HG03159 (cell line): ENCODE measurements at regions not wholly inside any gene's neighbourhood (a gene's known extent, or its start where the extent isn't known, plus 50 kb on each side); places are given as distances from the start of the nearest gene placed in this dataset.
"Not testable (repeated sequence)": the region's sequence is repeated elsewhere in the genome, so short reads cannot be mapped to it uniquely, and the experiment has no call there.

Experiments
- ATAC-seq: cut with Tn5 transposase; IDR thresholded peaks from one replicate; pipeline ENCODE4 v1.9.1; 2021; ENCODE audit warnings: mild to moderate bottlenecking, moderate library complexity; ENCODE audit not compliant: unreplicated experiment

DNA sequence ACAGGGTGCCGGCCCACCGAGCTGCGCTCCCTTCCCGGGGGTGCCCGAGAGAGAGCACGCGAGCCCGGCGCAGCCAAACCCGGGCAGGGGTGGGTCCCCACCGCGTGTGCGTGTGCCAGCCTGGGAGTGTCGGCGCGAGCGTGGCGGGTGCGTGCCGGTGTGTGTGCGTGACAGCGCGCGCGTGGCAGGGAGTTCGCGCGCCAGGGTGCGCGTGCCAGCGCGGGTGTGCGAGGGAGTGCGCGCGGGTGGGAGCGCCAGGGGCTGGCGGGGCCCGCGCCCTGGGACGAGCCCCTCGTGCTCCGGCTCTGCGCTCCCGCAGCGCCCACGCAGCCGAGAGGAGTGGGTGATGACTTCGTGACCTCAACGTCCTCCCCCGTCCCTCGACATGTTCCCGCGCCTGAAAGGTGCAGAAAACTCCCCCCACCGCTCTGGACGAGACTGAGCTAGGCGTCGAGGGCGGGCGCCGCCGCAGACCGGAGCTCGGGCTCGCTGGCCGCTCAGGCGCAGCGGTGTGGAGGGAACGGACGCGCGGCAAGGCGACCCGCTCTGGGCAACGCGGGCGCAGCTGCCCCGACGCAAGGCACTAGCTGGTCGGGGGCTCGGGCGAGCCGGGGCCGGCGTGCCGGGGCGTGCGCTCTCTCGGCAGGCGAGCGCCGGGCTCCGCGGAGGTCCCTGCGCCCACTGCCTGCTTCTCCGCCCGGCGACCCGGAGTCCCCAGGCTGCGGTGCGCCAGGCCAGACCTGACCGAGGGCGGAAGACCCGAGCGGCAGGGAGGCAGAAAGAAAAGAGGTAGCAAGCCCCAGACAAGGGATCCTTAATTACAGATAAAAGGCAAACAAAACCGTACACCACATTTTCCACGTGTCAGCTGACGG, 582.8 kb downstream of the ZEB2 start:
- peak; percentile 69 for ATAC-seq

DNA sequence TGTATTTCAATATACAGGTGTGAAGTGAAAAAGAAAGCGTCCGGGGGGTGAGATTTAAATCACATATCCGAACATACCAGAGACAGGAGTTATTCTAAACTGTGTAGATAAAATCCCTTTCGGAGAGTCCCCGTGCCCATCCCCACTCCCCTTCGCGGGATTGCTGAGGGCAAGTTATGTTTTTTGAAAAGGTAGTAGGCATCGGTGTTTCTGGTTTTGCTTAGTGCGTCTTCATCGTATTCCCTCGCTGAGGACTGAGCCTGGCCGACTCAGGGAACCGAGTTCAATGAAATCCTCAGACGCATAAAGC, 583.4 kb downstream of the ZEB2 start:
- ATAC-seq, result no peak

DNA sequence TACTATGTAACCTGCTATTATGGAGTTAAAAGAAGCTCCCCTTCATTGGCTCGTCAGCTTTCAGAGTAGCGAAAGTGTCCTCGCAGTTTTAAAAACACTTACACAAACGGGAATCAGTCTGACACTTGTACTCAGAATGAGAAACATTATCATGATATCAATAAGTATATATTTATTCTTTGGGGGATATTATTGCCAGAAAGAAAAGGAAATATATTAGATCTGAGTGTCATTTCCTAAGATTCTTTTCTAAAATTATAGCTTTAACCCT, 584.5 kb downstream of the ZEB2 start:
- ATAC-seq, result no peak

DNA sequence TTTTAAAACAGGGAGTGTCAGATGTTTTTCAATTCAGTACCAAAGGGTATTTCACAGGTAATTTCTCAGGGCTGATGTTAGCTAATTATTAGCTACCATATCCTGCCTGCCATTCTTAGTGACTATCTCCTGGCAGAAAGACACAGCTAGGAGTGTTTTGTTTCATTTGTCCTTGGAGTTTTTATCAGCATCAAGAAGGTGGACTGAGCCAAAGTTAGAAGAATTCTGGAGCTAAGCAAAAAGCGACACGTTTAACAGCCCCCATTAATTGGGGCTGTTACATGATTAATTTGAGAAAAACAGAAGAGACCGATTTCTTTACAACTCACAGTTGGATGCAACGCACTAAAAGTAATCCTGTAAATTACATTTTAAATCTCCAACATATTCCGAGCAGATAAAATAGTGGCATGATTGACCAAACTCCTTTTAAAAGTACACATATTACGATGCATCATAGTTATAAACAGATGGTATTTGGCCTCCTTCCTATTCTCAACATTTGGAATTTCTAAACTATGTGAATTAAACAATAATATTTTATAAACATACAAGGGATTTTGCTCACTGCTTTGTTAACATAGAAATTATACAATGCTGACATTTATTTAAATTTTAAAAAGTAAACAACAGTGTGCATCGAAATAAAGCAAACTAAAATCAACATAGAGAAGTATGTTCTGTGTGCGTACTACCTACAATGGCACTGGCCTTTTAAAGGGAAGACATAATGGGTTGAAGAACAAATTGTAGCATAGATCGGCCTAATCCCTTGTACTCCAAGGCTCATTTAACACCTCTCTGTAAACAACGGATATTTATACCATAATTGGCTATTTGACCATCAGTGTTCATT, 585.1 kb downstream of the ZEB2 start:
- ATAC-seq, result peak; percentile 42

DNA sequence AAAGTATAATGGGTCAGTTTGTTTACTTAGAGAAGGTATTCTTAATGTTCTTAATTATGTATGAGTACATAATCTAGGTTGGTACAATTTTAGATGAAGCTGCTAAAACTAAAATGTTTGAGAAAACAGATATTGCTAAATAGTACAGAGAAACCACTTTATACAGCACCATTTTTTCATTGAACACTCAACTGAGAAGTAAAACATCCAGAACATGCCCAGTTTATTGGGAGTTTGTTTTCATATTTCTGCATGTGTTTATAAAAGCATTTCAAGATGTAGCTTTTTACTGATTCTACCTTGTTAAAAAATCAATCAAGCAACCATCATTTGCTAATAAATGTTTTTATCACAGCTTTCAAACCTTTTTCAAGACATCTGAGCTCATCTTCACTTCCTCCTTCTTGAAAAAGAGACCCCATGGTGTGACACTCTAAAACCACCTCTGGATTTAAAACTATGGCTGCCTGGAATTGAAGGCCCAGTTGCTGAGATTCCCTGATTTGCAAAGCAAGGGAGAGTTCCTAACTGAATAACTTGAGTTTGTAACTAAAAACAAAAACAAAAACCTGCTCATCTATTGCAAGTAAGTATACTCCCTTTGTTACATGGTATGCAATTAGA, 585.9 kb downstream of the ZEB2 start:
- no peak for ATAC-seq

DNA sequence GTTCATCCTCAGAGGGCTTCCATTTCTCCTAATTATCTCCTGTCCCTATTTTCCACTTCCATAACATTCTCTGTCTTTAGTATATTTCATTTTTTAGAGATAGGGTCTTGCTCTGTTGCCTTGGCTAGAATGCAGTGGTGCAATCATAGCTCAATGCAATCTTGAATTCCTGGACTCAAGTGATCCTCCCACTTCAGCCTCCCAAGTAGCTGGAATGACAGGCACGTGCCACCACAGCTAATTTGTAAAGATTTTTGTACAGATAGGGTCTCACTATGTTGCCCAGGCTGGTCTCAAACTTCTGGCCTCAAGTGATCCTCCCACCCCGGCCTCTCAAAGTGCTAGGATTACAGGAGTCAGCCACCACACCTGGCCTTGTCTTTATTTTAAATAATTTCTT, 589.0 kb downstream of the ZEB2 start:
- no peak for ATAC-seq

DNA sequence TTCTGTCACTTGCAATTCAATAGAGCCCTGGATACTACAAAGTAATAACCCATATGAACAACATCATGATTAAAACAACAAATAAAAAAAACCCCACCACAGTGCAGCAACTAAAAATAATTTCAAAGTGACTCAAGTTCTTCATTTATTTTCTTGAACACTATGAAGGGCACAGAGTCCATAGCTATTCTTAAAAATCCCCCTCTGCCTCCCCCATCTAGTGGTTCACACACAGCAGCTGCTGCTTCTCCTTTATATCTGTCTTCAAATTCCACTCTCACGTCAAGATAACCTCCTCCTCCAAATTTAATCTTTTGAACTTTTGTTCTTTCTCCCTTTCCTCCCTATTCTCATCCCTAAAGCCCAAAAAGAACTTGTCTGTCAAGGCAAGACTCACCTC, 591.3 kb downstream of the ZEB2 start:
- no peak for ATAC-seq

DNA sequence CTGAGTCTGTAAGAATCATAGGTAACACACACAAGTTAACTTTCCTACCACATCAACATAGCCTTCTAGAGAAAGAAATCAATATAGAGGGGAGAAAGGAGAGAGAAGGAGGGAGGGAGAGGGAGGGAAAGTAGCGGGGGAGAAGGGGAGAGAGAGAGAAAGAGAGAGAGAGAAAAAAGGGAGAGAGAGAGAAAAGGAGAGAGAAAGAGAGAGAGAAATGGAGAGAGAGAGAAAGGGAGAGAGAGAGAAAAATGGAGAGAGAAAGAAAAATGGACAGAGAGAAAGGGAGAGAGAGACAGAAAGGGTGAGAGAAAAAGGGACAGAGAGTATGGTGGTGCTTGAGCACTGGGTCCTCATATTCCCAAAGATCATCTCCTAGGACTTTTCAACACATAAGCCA, 591.7 kb downstream of the ZEB2 start:
- no peak for ATAC-seq

DNA sequence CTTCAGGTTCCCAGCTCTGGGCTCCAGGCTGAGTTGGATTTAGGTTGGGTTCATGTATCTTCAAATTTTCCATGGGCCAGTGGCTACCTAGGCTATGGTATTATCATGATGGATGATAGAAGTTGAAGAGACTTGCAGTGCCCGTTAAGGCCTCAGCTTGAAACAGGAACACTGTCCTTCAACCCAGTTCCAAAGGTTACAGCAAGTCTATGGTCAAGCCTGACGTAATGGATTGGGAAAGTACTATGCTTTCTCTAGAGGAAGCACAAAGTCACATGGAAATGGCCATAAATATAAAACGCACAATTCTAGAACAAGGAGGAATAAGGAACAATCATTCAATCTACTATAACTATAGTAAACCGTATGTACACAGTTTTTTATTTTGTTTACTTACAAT, 593.2 kb downstream of the ZEB2 start:
- ATAC-seq, result no peak

DNA sequence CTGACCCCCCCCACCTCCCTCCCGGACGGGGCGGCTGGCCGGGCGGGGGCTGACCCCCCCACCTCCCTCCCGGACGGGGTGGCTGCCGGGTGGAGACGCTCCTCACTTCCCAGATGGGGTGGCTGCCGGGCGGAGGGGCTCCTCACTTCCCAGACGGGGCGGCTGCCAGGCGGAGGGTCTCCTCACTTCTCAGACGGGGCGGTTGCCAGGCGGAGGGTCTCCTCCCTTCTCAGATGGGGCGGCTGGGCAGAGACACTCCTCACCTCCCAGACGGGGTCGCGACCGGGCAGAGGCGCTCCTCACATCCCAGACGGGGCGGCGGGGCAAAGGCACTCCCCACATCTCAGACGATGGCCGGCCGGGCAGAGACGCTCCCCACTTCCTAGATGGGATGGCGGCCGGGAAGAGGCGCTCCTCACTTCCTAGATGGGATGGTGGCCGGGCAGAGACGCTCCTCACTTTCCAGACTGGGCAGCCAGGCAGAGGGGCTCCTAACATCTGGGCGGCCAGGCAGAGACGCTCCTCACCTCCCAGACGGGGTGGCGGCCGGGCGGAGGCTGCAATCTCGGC, 597.6 kb downstream of the ZEB2 start:
- not testable (repeated sequence) for ATAC-seq

DNA sequence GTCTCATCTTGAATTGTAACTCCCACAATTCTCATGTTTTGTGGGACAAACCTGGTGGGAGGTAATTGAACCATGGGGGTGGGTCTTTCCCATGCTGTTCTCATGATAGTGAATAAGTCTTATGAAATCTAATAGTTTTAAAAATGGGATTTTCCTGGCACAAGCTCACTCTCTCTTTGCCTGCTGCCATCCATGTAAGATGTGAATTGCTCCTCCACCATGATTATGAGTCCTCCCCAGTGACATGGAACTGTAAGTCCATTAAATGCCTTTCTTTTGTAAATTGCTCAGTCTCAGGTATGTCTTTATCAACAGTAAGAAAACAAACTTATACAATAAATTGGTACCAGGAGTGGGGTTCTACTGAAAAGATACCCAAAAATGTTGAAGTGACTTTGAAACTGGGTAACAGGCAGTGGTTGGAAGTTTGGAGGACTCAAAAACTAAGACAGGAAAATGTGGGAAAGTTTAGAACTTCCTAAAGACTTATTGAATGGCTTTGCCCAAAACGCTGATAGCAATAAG, 601.4 kb downstream of the ZEB2 start:
- no peak for ATAC-seq

DNA sequence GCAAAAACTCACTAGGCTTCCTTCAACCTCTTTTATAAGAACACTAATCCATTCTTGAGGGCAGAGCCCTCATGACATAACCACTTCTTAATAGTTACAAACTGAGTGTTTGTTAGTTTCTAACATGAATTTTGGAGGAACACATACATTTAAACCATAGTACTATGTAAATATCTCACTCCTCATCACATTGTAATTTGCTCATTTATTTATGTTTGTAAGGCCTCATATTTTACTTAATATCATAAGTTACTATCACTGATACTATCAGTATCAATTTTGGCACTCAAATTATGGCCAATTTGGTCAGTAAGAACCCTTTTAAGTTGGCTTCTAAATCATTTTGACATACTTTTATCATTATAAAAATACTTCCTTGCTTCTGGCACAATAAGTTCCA, 603.1 kb downstream of the ZEB2 start:
- no peak for ATAC-seq

DNA sequence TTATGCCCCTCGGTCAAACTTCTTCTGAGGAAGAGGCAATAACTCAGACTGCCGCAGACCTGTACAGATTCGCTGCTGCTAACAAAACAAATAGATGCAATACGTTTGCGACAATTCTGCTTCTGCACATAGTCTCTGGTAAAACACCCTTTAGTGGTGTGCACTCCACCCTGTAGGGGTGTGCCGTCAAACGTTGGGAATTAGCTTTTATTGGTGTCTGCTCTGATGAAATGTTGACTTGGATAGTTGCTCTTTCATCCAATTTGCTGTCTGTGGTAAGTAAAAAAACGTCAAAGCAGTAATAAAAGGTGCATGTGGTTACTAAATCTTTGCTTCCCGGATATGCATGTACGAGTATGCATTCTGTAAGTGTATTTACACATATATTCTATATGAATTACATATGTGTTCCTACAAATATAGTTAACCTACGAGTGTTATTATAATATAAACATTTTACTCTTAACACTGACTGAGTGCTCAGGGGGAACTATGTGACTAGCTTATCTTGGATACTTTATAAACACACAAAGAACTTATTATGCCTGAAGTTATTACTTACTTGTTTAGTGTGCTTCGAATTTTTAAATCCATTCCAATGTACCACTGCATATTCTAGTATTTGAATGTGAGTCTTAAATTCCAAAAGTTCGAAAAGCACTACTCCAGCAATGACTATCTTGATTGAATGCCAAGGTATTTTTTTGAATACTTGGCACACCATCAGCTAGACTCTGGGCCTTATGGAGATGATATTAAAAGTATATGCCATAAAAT, 610.2 kb downstream of the ZEB2 start:
- ATAC-seq, result no peak

DNA sequence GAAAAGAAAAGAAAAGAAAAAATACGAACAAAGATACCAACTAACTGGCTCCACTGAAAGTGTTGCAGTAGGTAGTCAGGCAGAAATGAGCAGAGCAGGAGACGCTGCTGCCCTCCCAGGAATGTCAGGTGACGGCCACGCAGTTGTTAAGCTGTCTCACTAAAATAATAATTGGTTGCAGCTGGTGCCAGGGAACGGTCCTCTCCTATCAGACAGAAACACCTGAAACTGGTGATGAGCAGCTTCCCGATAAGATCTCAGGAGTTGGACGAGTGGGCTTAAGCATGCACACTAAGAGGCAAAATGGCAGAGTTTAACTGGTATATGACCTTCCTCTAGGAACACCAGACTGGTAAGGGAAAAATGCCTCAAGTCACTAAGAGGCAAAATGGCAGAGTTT, 611.1 kb downstream of the ZEB2 start:
- no peak for ATAC-seq

DNA sequence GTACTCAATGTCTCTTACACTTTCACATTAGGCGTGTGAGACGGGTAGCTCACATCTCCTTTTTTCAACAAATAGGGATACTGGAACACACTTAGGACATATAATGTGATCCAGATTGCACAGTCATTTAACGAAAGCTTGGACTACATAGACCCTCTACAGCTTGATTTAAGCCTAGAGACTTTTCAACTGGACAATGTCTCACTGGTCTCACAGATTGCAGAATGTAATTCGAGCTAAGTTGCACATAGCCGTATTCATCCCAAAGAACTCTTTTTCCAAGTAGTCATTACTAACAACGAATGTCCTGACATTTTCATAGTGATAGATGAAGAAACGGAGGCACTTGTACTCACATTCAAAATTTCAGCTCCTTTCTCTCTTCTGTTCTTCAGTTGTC, 612.1 kb downstream of the ZEB2 start:
- ATAC-seq, result no peak

DNA sequence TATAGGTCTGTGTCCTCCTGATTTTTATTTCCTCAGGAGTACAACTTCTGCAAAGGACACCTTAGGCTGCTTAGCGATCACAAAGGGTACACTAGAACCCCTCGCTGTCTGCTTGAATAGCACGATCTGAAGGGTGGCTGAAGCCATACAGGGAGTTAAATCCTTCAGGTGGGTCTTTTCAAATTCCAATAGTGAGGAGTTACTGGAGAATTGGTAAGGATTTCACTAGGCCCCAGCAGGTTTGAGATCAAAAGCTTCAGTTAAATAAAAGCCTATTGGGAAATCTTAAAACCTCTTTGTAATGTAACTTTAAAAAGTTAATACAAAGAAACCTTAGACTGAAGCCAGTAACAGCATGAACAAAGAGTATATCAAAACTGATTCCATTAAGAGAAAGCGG, 613.1 kb downstream of the ZEB2 start:
- ATAC-seq, result no peak

DNA sequence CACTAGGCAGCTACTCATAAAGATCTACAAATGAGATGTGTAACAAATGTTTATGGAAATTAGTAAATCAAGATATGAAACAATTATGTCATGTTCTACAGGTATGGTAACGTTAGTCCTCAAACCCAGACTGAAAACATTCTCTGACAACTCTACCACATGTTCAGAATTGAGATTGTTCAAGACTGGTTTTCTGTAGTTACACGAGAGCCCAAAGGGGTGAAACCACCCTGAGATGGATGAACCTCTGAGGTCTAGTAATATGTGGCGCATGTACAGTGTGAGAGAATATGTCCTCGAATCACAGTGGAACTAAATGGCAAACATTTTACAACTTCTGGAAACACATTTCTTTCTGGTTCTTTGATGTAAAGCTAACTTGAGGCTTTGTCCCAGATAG, 614.3 kb downstream of the ZEB2 start:
- no peak for ATAC-seq

DNA sequence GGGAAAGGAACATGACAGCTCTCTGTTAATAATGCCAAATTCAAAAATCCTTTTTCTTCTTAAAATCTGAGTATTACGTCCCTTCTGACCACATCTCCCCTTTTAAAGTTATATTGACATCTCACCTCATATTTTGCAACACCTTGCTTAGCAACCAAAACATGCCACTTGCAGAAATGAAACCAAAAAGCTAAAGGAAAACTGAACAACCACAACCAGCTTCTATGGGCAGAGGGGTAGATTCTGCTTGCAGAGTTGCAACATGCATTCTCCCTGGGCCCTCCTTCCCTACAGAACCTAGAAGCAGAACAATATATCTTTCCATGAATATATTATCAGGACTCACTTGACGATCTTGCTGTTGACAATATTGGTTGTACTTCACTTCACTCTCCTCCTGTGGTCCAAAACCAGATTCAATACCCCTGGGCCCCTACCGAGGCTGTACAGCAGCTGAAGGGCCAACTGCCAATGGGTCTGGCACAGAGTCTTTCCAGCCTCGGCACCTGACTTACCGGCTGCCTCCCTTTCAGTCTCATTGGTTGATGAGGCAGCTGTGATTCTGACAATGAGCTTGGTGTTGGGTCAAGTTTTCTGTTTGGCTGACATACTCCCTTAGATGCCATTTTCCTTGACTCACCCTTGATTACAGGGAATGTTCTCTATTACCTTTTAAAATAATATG, 616.6 kb downstream of the ZEB2 start:
- no peak for ATAC-seq

DNA sequence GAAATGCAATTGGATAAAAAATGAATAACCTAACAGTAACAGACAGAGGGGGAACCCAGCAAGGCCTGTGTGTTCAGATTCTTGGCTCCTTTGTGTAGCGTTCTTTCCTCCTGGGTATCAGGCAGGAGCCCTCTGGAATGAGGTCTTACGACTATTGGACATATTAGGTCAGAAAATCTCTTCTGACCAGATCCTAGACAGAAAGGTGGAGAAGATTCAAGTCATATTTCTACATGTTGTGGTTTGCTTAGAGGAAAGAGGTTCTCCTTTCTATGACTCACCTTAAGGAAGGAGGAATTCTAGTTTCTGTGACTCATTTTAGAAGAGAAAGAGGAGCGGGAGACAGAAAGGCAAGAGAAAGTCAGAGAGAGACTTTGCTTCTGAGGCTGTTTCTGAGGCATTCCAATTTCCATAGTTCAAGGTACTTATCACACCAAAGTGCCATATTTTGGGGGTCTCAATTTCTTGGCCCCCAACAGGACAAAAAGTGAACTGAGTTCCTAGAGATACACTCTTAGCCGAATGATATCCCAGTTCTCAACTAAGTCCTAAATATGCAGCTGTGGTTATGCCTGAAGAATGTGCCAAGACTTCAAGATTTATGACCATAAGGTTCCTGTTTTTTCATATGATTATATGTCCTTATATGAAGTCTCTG, 618.6 kb downstream of the ZEB2 start:
- ATAC-seq, result peak; percentile 85

DNA sequence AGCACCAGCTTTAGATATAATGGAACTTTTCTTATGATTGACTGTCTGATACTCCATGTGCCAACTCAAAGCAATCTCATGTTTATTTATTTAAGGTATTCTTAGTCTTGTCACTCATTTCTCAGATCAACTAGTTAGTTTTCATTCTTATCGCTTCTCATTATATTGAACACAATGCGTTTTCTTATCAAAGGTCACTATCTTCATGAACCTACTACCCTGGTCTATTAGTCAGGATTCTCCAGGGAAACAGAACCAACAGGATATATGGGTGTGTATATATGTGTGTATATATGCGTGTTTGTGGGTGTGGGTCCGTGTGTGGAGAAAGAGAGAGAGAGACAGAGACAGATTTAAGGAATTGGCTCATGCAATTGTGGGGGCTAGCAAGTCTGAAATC, 619.9 kb downstream of the ZEB2 start:
- no peak for ATAC-seq
